K562 (cell line): ENCODE measurements at regions not wholly inside any gene's neighbourhood (a gene's known extent, or its start where the extent isn't known, plus 50 kb on each side); places are given as distances from the start of the nearest gene placed in this dataset.

ENCODE experiments used
- ATAC-seq: fragments of 200-7000 bp; cut with Tn5 transposase; 3 replicates; pipeline ENCODE4 v1.9.1; 2020; ENCODE audit warnings: moderate library complexity
- BruUV-seq: library from RNA; stranded (reverse); fragments of 400-500 nt; replicated peaks from 2 replicates; lab custom pipeline; 2021; lab: Mats Ljungman, UMichigan
- CTCF ChIA-PET: fragments of 300-600 bp; formaldehyde crosslinking; extraction: SDS; loops from one replicate; lab custom pipeline; 2021; ENCODE audit warnings: low intra/inter-chr PET ratio; lab: Yijun Ruan, JAX
- POLR2A ChIA-PET: fragments of 300-600, 350-650 bp; sonication (Branson Sonifier 250); formaldehyde crosslinking; extraction: SDS; loops from one replicate; lab custom pipeline; 2021; ENCODE audit warnings: antibody characterized with exemption, inconsistent platforms; lab: Yijun Ruan, JAX
- DNase-seq, 4 experiments: peaks; one replicate each; pipeline versions ENCODE4 v3.0.0 to v3.0.0-alpha.2; 2011 to 2018; ENCODE audit warnings: low spot score in 3 of 4, mixed read lengths in 3 of 4; ENCODE audit errors: extremely low read depth in 1 of 4
- FAIRE-seq: peaks from 2 replicates; lab custom pipeline; 2011; peaks lifted over from hg19 to GRCh38; lab: Jason Lieb, UNC
- H2AFZ ChIP-seq: 2 replicates; pipeline ENCODE4 v1.6.0; 2011; ENCODE audit warnings: low read depth, low read length, control low read depth, inconsistent platforms
- H3K27ac ChIP-seq: fragments of 200-600 bp; 3 replicates; pipeline ENCODE4 v1.8.0; 2011; ENCODE audit warnings: low read depth, mild to moderate bottlenecking, control low read depth, inconsistent platforms, low read length, moderate library complexity, mixed read lengths; ENCODE audit errors: extremely low read depth
- H3K27me3 ChIP-seq, 2 experiments: fragments of 300-600 bp in 1 of 2; 2 replicates in 1 of 2; 3 replicates in 1 of 2; pipeline versions ENCODE4 v1.6.0 to v1.8.0; 2011; ENCODE audit warnings: inconsistent platforms in 2 of 2, low read length in 2 of 2, mild to moderate bottlenecking in 1 of 2, mixed read lengths in 1 of 2, moderate library complexity in 1 of 2; ENCODE audit not compliant: control insufficient read depth in 2 of 2, insufficient read depth in 2 of 2
- H3K36me3 ChIP-seq: fragments of 300-600 bp; 3 replicates; pipeline ENCODE4 v1.8.0; 2011; ENCODE audit warnings: mild to moderate bottlenecking, low read length, inconsistent platforms; ENCODE audit not compliant: control insufficient read depth, insufficient read depth
- H3K4me1 ChIP-seq, 2 experiments: fragments of 200-600 bp in 1 of 2; replicated peaks in 1 of 2; 2 replicates in 1 of 2; 3 replicates in 1 of 2; pipeline versions ENCODE4 v1.5.1 to v1.8.0; 2011; ENCODE audit warnings: inconsistent platforms in 2 of 2, low read length in 2 of 2, mild to moderate bottlenecking in 1 of 2, mixed read lengths in 1 of 2, moderate library complexity in 1 of 2; ENCODE audit not compliant: control insufficient read depth in 2 of 2, insufficient read depth in 2 of 2
- H3K4me2 ChIP-seq: 2 replicates; pipeline ENCODE4 v1.6.1; 2011; ENCODE audit warnings: low read length, control low read depth, inconsistent platforms, mixed read lengths; ENCODE audit not compliant: insufficient read depth
- H3K4me3 ChIP-seq: fragments of 200-600 bp; sonication (generic), shearing (Covaris generic); 2 replicates; pipeline ENCODE4 v1.5.1; 2016; ENCODE audit warnings: control low read depth, inconsistent platforms
- H3K79me2 ChIP-seq: fragments of 200-600 bp; 3 replicates; pipeline ENCODE4 v1.8.0; 2011; ENCODE audit warnings: low read length, inconsistent platforms; ENCODE audit not compliant: control insufficient read depth, insufficient read depth
- H3K9ac ChIP-seq, 2 experiments: 2 replicates each; pipeline versions ENCODE4 v1.6.0 to v1.6.1; 2011; ENCODE audit warnings: low read depth in 2 of 2, low read length in 2 of 2, control low read depth in 1 of 2, inconsistent platforms in 1 of 2, mild to moderate bottlenecking in 1 of 2, mixed read lengths in 1 of 2; ENCODE audit not compliant: insufficient read depth in 1 of 2
- H3K9me1 ChIP-seq: one replicate; pipeline ENCODE4 v1.6.0; 2011; ENCODE audit warnings: inconsistent platforms, mild to moderate bottlenecking, low read length, moderate library complexity; ENCODE audit not compliant: control insufficient read depth, insufficient read depth
- H3K9me3 ChIP-seq: replicated peaks from 2 replicates; pipeline ENCODE4 v1.5.1; 2011; ENCODE audit warnings: low read depth, low read length, inconsistent platforms; ENCODE audit not compliant: control insufficient read depth, insufficient read depth
- H4K20me1 ChIP-seq: replicated peaks from 2 replicates; pipeline ENCODE4 v1.6.1; 2011; ENCODE audit warnings: low read length, inconsistent platforms, mixed read lengths; ENCODE audit not compliant: control insufficient read depth, insufficient read depth
- EWSR1 ChIP-seq: fragments of 450-650 bp; IDR thresholded peaks from 2 replicates; pipeline ENCODE4 v1.6.1; 2018; ENCODE audit warnings: borderline replicate concordance, mild to moderate bottlenecking, low read depth, moderate library complexity; ENCODE audit not compliant: partially characterized antibody
- ZNF143 ChIP-seq: sonication (generic); formaldehyde crosslinking; IDR thresholded peaks from 2 replicates; pipeline ENCODE4 v1.9.0; 2022; ENCODE audit warnings: mild to moderate bottlenecking, missing genetic modification reagents
- ZNF347 ChIP-seq: fragments of 450-650 bp; formaldehyde crosslinking; IDR thresholded peaks from 2 replicates; pipeline ENCODE4 v1.4.0; 2020; ENCODE audit warnings: low read depth, mild to moderate bottlenecking, moderate library complexity
- ZNF436 ChIP-seq: fragments of 250-450, 450-650 bp; sonication (Bioruptor Pico); formaldehyde crosslinking; IDR thresholded peaks from 2 replicates; pipeline ENCODE4 v1.7.0; 2020; ENCODE audit warnings: mild to moderate bottlenecking
- ZNF79 ChIP-seq: fragments of 250-450 bp; sonication (Bioruptor Pico); IDR thresholded peaks from 2 replicates; pipeline ENCODE4 v1.4.0; 2020; ENCODE audit warnings: low read depth, mild to moderate bottlenecking, moderate library complexity
- WGBS: fragments of 100-300 bp; shearing (Covaris generic); methylation state at CpG from one replicate; pipeline ENCODE4 v1.1.6; 2016; ENCODE audit warnings: low coverage, mixed read lengths; ENCODE audit not compliant: insufficient coverage; ENCODE audit errors: missing lambda C conversion rate; 5-methylcytosine and 5-hydroxymethylcytosine counted together
- in situ Hi-C: fragments of 300-500 bp; cut with MboI; formaldehyde crosslinking; loops from 4 replicates; pipeline ENCODE4 v1.15.0; 2018; ENCODE audit warnings: inconsistent platforms, mixed read lengths
- intact Hi-C: fragments of 100-400 bp; cut with micrococcal nuclease; formaldehyde crosslinking; loops from 2 replicates; pipeline ENCODE4 v1.14.2; 2022
- TF ChIP-seq, protein P1 (sequence below): fragments of 450-650 bp; IDR thresholded peaks from 2 replicates; pipeline ENCODE4 v1.6.1; 2016; ENCODE audit warnings: antibody characterized with exemption

DNA sequence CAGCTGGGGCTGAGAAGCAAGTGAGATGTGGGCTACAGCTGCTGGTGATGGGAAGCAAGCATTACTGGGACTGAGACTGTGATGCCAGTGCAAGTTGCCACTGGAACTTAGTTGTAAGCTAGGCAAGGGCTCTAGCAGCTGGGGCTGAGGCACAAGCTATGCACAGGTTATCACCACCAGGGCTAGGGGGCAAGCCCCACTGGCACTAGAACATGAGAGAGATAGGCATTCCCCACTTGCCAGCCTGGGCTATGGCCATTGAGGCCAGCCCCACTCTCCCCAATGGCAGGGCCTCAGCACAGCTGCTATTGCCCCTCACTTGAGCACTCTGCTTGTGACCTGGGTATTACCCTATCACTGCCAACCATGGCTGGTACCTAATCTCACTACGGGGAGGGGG, 130.8 kb upstream of the SMIM31 start:
- intact Hi-C loops (no loop called here), in situ Hi-C loops (no loop called here)
- POLR2A ChIA-PET = interaction anchor here (0.7 kb wide), 1 partner anchor 83 kb away, joined by 3 read pairs; no protein-coding TSS in a partner anchor
- TF ChIP-seq ZNF347 (no peak), ZNF436 (CRISPR knock-in tag) (no peak)
- Histone ChIP-seq H3K9ac (no peak overlapping the region), H3K9me3 (no peaks in the 10 kb centered on the region; the same call in 1 of the 2 replicates), H3K27ac (no peak overlapping the region), H3K4me3 (no peak overlapping the region), H3K9me1 (no peaks in the 10 kb centered on the region), H2AFZ (no peak overlapping the region), H3K79me2 (no peaks in the 10 kb centered on the region), H3K4me2 (no peak overlapping the region), H3K4me1 (no peaks in the 10 kb centered on the region), H4K20me1 (no peaks in the 10 kb centered on the region), H3K27me3 (no peaks in the 10 kb centered on the region), H3K36me3 (no peaks in the 10 kb centered on the region)
- WGBS = 0% methylated on average over 1 of the region's 1 CpG
- FAIRE-seq (no peak), ATAC-seq (no peak), DNase-seq (no peak)
- BruUV-seq = no TSS peak
- CTCF ChIA-PET = no interaction called here

DNA sequence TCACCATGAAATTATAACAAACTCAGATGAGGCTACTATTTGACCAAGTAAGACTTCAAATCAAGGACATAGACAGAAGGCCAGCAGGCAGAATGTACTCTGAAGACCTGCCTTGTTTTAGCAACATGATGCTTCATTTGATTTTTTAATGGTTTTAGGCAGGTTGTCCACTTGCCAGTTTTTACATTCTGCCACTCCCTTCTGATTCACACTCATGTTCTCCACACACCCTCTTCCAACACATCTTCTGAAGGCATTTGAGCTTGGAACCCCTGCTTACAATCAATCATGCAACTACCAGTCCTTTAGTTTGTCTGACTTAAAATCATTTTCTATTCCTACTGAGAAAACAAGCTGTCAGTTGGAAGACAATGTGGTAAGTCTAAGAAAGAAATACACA, 114.9 kb upstream of the SMIM31 start:
- ATAC-seq = no peak
- in situ Hi-C loops (no loop called here), intact Hi-C loops (no loop called here)
- H3K4me2 ChIP-seq = no peak overlapping the region
- no peaks in the 10 kb centered on the region for H3K4me1 ChIP-seq
- H3K36me3 ChIP-seq = no peaks in the 10 kb centered on the region
- H3K4me3 ChIP-seq = no peak overlapping the region
- H2AFZ ChIP-seq = no peak overlapping the region
- no peak for FAIRE-seq
- H3K9me3 ChIP-seq = no peaks in the 10 kb centered on the region
- H3K9me1 ChIP-seq = no peaks in the 10 kb centered on the region
- H3K27me3 ChIP-seq = no peaks in the 10 kb centered on the region
- no TSS peak for BruUV-seq
- ChIA-PET POLR2A (no interaction called here), CTCF (no interaction called here)
- H4K20me1 ChIP-seq = no peaks in the 10 kb centered on the region
- H3K9ac ChIP-seq = no peak overlapping the region
- TF ChIP-seq ZNF79 (CRISPR knock-in tag) (no peak), EWSR1 (no peak), ZNF143 (CRISPR knock-in tag) (no peak)
- TF ChIP-seq, protein P1, sequence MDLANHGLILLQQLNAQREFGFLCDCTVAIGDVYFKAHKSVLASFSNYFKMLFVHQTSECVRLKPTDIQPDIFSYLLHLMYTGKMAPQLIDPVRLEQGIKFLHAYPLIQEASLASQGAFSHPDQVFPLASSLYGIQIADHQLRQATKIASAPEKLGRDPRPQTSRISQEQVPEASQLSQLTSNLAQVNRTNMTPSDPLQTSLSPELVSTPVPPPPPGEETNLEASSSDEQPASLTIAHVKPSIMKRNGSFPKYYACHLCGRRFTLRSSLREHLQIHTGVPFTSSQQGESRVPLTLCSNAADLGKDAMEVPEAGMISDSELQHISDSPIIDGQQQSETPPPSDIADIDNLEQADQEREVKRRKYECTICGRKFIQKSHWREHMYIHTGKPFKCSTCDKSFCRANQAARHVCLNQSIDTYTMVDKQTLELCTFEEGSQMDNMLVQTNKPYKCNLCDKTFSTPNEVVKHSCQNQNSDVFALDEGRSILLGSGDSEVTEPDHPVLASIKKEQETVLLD = no peak
- DNase-seq = no peak
- H3K79me2 ChIP-seq = no peaks in the 10 kb centered on the region
- H3K27ac ChIP-seq = no peak overlapping the region
